ENCODE measurements at regions not wholly inside any gene's neighbourhood (a gene's known extent, or its start where the extent isn't known, plus 50 kb on each side); places are given as distances from the start of the nearest gene placed in this dataset.

- H3K36me3 ChIP-seq (ENCODE audit: control insufficient read depth, low read length) = no peaks in the 10 kb centered on the region
- no peaks in the 10 kb centered on the region for H3K9me2 ChIP-seq (replicated peaks; ENCODE audit: control insufficient read depth, low read length)
- no peaks in the 10 kb centered on the region for H3K9me3 ChIP-seq (ENCODE audit: control insufficient read depth, insufficient read depth, low read length)
- TF ChIP-seq EZH2phosphoT487 (IDR thresholded peaks at IDR 0.05; ENCODE audit: borderline replicate concordance, low read length) = no peak
- no peak for TF ChIP-seq CTCF (IDR thresholded peaks at IDR 0.05; ENCODE audit: low read depth, low read length, poor library complexity, severe bottlenecking)
- no peaks in the 10 kb centered on the region for H4K20me1 ChIP-seq (ENCODE audit: control insufficient read depth, insufficient read depth, low read depth, low read length)
- no peaks in the 10 kb centered on the region for H3F3A ChIP-seq (ENCODE audit: control insufficient read depth, insufficient read depth)
- no peak overlapping the region for H3K4me3 ChIP-seq (ENCODE audit: low read length)
- no peaks in the 10 kb centered on the region for H3K27me3 ChIP-seq (ENCODE audit: control insufficient read depth, low read length)
- no peaks in the 10 kb centered on the region for H3K4me1 ChIP-seq (ENCODE audit: control insufficient read depth, low read length)
- H3K79me2 ChIP-seq (ENCODE audit: control insufficient read depth, low read length) = no peaks in the 10 kb centered on the region
- H3K27ac ChIP-seq (ENCODE audit: low read depth, low read length) = no peak overlapping the region
- no peak overlapping the region for H3K4me2 ChIP-seq (ENCODE audit: low read length)
Measured at GRCh38 chr10:10734356-10735064, 283.2 kb upstream of the CELF2 start.

- no peak overlapping the region for H3K27ac ChIP-seq (ENCODE audit: low read depth, low read length)
- H3K4me1 ChIP-seq (ENCODE audit: control insufficient read depth, low read length) = no peaks in the 10 kb centered on the region
- H3K4me2 ChIP-seq (ENCODE audit: low read length) = no peak overlapping the region
- no peaks in the 10 kb centered on the region for H3K9me2 ChIP-seq (replicated peaks; ENCODE audit: control insufficient read depth, low read length)
- H3K9me3 ChIP-seq (ENCODE audit: control insufficient read depth, insufficient read depth, low read length) = no peaks in the 10 kb centered on the region; the same call in 1 of the 2 replicates
- H3K79me2 ChIP-seq (ENCODE audit: control insufficient read depth, low read length) = no peaks in the 10 kb centered on the region
- H3K27me3 ChIP-seq (ENCODE audit: control insufficient read depth, low read length) = no peaks in the 10 kb centered on the region
- TF ChIP-seq EZH2phosphoT487 (IDR thresholded peaks at IDR 0.05; ENCODE audit: borderline replicate concordance, low read length) (no peak), CTCF (IDR thresholded peaks at IDR 0.05; ENCODE audit: low read depth, low read length, poor library complexity, severe bottlenecking) (no peak)
- no peaks in the 10 kb centered on the region for H3F3A ChIP-seq (ENCODE audit: control insufficient read depth, insufficient read depth)
- H3K36me3 ChIP-seq (ENCODE audit: control insufficient read depth, low read length) = no peaks in the 10 kb centered on the region
- no peaks in the 10 kb centered on the region for H4K20me1 ChIP-seq (ENCODE audit: control insufficient read depth, insufficient read depth, low read depth, low read length)
- no peak overlapping the region for H3K4me3 ChIP-seq (ENCODE audit: low read length)
Measured at GRCh38 chr10:10745291-10745690, 272.4 kb upstream of the CELF2 start.

GRCh38 chr10:10755490-10755889 is 262.2 kb upstream of the CELF2 start:
- Histone ChIP-seq H3K4me2 (ENCODE audit: low read length) (no peak overlapping the region), H3K4me1 (ENCODE audit: control insufficient read depth, low read length) (no peaks in the 10 kb centered on the region), H3K27ac (ENCODE audit: low read depth, low read length) (no peak overlapping the region), H3K9me2 (replicated peaks; ENCODE audit: control insufficient read depth, low read length) (no peaks in the 10 kb centered on the region), H3F3A (ENCODE audit: control insufficient read depth, insufficient read depth) (no peaks in the 10 kb centered on the region), H4K20me1 (ENCODE audit: control insufficient read depth, insufficient read depth, low read depth, low read length) (no peaks in the 10 kb centered on the region), H3K79me2 (ENCODE audit: control insufficient read depth, low read length) (no peaks in the 10 kb centered on the region), H3K27me3 (ENCODE audit: control insufficient read depth, low read length) (no peaks in the 10 kb centered on the region), H3K36me3 (ENCODE audit: control insufficient read depth, low read length) (no peaks in the 10 kb centered on the region), H3K4me3 (ENCODE audit: low read length) (no peak overlapping the region), H3K9me3 (ENCODE audit: control insufficient read depth, insufficient read depth, low read length) (no peaks in the 10 kb centered on the region)
- no peak for TF ChIP-seq EZH2phosphoT487 (IDR thresholded peaks at IDR 0.05; ENCODE audit: borderline replicate concordance, low read length)
- no peak for TF ChIP-seq CTCF (IDR thresholded peaks at IDR 0.05; ENCODE audit: low read depth, low read length, poor library complexity, severe bottlenecking)

Measured in DOHH2 (cell line).